Keratinocyte (primary cell): ENCODE measurements at regions not wholly inside any gene's neighbourhood (a gene's known extent, or its start where the extent isn't known, plus 50 kb on each side); places are given as distances from the start of the nearest gene placed in this dataset.

Source experiments
- DNase-seq: peaks from one replicate; pipeline ENCODE4 v3.0.0-alpha.2; 2011; ENCODE audit warnings: low read depth, missing footprints, low spot score
- FAIRE-seq: peaks from 2 replicates; lab custom pipeline; 2011; peaks lifted over from hg19 to GRCh38; lab: Jason Lieb, UNC
- H2AFZ ChIP-seq: 2 replicates; pipeline ENCODE4 v1.6.0; 2012; ENCODE audit warnings: low read length, control low read depth, inconsistent platforms; ENCODE audit not compliant: control insufficient read depth
- H3K27ac ChIP-seq: 2 replicates; pipeline ENCODE4 v1.5.1; 2011; ENCODE audit warnings: low read length; ENCODE audit not compliant: control insufficient read depth, insufficient read depth
- H3K27me3 ChIP-seq: 3 replicates; pipeline ENCODE4 v1.6.0; 2011; ENCODE audit warnings: low read length; ENCODE audit not compliant: control insufficient read depth, insufficient read depth; ENCODE audit errors: extremely low read depth
- H3K36me3 ChIP-seq, 2 experiments: 2 replicates in 1 of 2; 3 replicates in 1 of 2; pipeline ENCODE4 v1.5.1; 2011; ENCODE audit warnings: low read length in 2 of 2, mild to moderate bottlenecking in 1 of 2; ENCODE audit not compliant: control insufficient read depth in 2 of 2, insufficient read depth in 2 of 2; ENCODE audit errors: extremely low read depth in 1 of 2
- H3K4me1 ChIP-seq: 3 replicates; pipeline ENCODE4 v1.5.1; 2011; ENCODE audit warnings: low read length; ENCODE audit not compliant: control insufficient read depth, insufficient read depth; ENCODE audit errors: extremely low read depth
- H3K4me2 ChIP-seq: 3 replicates; pipeline ENCODE4 v1.6.0; 2011; ENCODE audit warnings: low read depth, low read length; ENCODE audit not compliant: control insufficient read depth, insufficient read depth; ENCODE audit errors: extremely low read depth
- H3K4me3 ChIP-seq, 3 experiments: fragments of 200-600 bp in 1 of 3; sonication (generic) in 1 of 3; 2 replicates in 2 of 3; 3 replicates in 1 of 3; pipeline ENCODE4 v1.5.1; 2011 to 2016; ENCODE audit warnings: low read length in 3 of 3, mild to moderate bottlenecking in 3 of 3, control low read depth in 2 of 3, inconsistent platforms in 1 of 3, low read depth in 1 of 3, mixed read lengths in 1 of 3, mixed run types in 1 of 3, moderate library complexity in 1 of 3; ENCODE audit not compliant: control insufficient read depth in 2 of 3, insufficient read depth in 2 of 3; ENCODE audit errors: extremely low read depth in 1 of 3
- H3K79me2 ChIP-seq: 2 replicates; pipeline ENCODE4 v1.6.0; 2012; ENCODE audit warnings: low read length; ENCODE audit not compliant: control insufficient read depth, insufficient read depth
- H3K9ac ChIP-seq: 3 replicates; pipeline ENCODE4 v1.6.0; 2011; ENCODE audit warnings: low read length; ENCODE audit not compliant: control insufficient read depth, insufficient read depth; ENCODE audit errors: extremely low read depth
- H3K9me1 ChIP-seq: 3 replicates; pipeline ENCODE4 v1.6.0; 2011; ENCODE audit warnings: low read length; ENCODE audit not compliant: control insufficient read depth, insufficient read depth; ENCODE audit errors: extremely low read depth
- H3K9me3 ChIP-seq: 2 replicates; pipeline ENCODE4 v1.5.1; 2012; ENCODE audit warnings: low read depth, low read length; ENCODE audit not compliant: control insufficient read depth
- H4K20me1 ChIP-seq: 3 replicates; pipeline ENCODE4 v1.6.0; 2011; ENCODE audit warnings: low read length; ENCODE audit not compliant: control insufficient read depth, insufficient read depth; ENCODE audit errors: extremely low read depth
- EZH2 ChIP-seq: IDR thresholded peaks from one replicate; pipeline ENCODE4 v1.6.1; 2012; ENCODE audit warnings: inconsistent platforms, mild to moderate bottlenecking, low read length, moderate library complexity
- dilution Hi-C: fragments of 300-500 bp; cut with MboI; formaldehyde crosslinking; loops from one replicate; pipeline ENCODE4 v1.7.0; 2020; ENCODE audit warnings: low sequenced_read_pairs; ENCODE audit not compliant: extremely low pct_ligation_motif_present
- TF ChIP-seq, protein P1 (sequence below), 3 experiments: IDR thresholded peaks in 1 of 3; conservative IDR thresholded peaks in 1 of 3; optimal IDR thresholded peaks in 1 of 3; 2 replicates in 2 of 3; 3 replicates in 1 of 3; pipeline versions ENCODE3 to v1.5.1; 2011; ENCODE audit warnings: low read length in 3 of 3, mild to moderate bottlenecking in 3 of 3, moderate library complexity in 2 of 3, control low read depth in 1 of 3, inconsistent platforms in 1 of 3; ENCODE audit not compliant: insufficient read depth in 2 of 3; ENCODE audit errors: extremely low read depth in 1 of 3

DNA sequence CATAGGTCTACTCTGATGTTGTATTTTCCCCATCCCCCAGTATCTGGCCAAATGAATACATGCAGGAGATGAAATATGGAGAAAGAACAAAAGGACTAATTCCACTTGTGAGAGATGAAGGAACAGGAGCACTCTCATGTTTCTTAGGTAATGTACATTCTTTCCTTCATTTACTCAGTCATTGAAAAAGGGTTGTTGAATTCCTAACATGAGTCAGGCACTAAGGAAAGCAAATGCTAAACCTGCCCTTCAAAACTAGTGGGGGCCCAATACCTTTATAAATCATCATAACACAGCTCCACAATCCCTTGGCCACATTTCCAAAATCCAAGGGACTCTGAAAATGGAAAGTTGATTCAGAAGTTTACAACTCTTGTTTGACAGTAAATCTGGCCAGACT, 94.3 kb downstream of the DIRAS3 start:
- Histone ChIP-seq H4K20me1 (no peaks in the 10 kb centered on the region), H3K9ac (no peak overlapping the region), H3K36me3 (no peaks in the 10 kb centered on the region), H3K79me2 (no peaks in the 10 kb centered on the region), H2AFZ (no peak overlapping the region), H3K9me3 (no peaks in the 10 kb centered on the region), H3K27ac (no peak overlapping the region), H3K4me1 (no peaks in the 10 kb centered on the region), H3K9me1 (no peaks in the 10 kb centered on the region), H3K27me3 (no peaks in the 10 kb centered on the region), H3K4me3 (no peak overlapping the region), H3K4me2 (no peak overlapping the region)
- FAIRE-seq (no peak), DNase-seq (no peak)
- dilution Hi-C loops: no loop called here
- TF ChIP-seq, protein P1, sequence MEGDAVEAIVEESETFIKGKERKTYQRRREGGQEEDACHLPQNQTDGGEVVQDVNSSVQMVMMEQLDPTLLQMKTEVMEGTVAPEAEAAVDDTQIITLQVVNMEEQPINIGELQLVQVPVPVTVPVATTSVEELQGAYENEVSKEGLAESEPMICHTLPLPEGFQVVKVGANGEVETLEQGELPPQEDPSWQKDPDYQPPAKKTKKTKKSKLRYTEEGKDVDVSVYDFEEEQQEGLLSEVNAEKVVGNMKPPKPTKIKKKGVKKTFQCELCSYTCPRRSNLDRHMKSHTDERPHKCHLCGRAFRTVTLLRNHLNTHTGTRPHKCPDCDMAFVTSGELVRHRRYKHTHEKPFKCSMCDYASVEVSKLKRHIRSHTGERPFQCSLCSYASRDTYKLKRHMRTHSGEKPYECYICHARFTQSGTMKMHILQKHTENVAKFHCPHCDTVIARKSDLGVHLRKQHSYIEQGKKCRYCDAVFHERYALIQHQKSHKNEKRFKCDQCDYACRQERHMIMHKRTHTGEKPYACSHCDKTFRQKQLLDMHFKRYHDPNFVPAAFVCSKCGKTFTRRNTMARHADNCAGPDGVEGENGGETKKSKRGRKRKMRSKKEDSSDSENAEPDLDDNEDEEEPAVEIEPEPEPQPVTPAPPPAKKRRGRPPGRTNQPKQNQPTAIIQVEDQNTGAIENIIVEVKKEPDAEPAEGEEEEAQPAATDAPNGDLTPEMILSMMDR (optimal IDR thresholded peaks at IDR 0.05 in 1 of 3, IDR thresholded peaks at IDR 0.05 in 1 of 3, conservative IDR thresholded peaks at IDR 0.05 in 1 of 3; ENCODE audit: extremely low read depth in 1 of 3, insufficient read depth in 2 of 3, low read length in 3 of 3): no peak
- no peak for TF ChIP-seq EZH2

DNA sequence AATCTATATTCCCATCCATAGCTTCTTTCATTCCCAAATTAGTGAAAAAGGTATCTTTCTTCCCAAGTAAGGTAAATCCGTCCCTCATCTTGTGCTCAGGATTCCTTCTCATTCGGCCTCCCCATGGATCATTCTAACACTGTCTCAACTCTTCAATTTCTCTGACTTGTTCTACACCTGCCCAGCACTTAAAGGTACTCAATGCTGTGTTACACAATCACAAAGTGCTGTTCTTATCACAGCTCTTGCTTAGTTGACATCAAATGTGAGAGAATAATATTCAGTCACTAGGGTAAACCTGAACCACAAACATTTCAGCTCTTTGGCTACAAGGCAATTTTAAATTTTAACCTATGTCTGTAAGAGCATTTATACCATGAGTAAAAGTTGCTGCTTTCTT, 94.8 kb downstream of the DIRAS3 start:
- Histone ChIP-seq H4K20me1 (no peaks in the 10 kb centered on the region), H3K4me3 (no peak overlapping the region), H3K4me2 (no peak overlapping the region), H3K4me1 (no peaks in the 10 kb centered on the region), H3K9me3 (no peaks in the 10 kb centered on the region), H3K79me2 (no peaks in the 10 kb centered on the region), H3K27me3 (no peaks in the 10 kb centered on the region), H3K36me3 (no peaks in the 10 kb centered on the region), H2AFZ (no peak overlapping the region), H3K27ac (no peak overlapping the region), H3K9me1 (no peaks in the 10 kb centered on the region), H3K9ac (no peak overlapping the region)
- TF ChIP-seq, protein P1 (optimal IDR thresholded peaks at IDR 0.05 in 1 of 3, IDR thresholded peaks at IDR 0.05 in 1 of 3, conservative IDR thresholded peaks at IDR 0.05 in 1 of 3; ENCODE audit: extremely low read depth in 1 of 3, insufficient read depth in 2 of 3, low read length in 3 of 3): no peak
- TF ChIP-seq EZH2: no peak
- DNase-seq (no peak), FAIRE-seq (no peak)
- dilution Hi-C loops: no loop called here
